H1 (cell line): ENCODE measurements at regions not wholly inside any gene's neighbourhood (a gene's known extent, or its start where the extent isn't known, plus 50 kb on each side); places are given as distances from the start of the nearest gene placed in this dataset.

ENCODE experiments used
- BRCA1 ChIP-seq: IDR thresholded peaks from 2 replicates; pipeline ENCODE4 v1.6.1; 2012; ENCODE audit warnings: low read depth, low read length, improper control_type of control experiment
- CREB1 ChIP-seq: IDR thresholded peaks from 2 replicates; pipeline ENCODE4 v1.6.1; 2012; ENCODE audit warnings: inconsistent platforms
- CTCF ChIP-seq, 3 experiments: IDR thresholded peaks; 1 replicate in 2 of 3; 2 replicates in 1 of 3; pipeline versions ENCODE4 v1.5.1 to v1.6.1; 2011; ENCODE audit warnings: low read length in 3 of 3, mild to moderate bottlenecking in 3 of 3, inconsistent platforms in 2 of 3, low read depth in 1 of 3, moderate library complexity in 1 of 3; ENCODE audit not compliant: insufficient read depth in 1 of 3; ENCODE audit errors: control extremely low read depth in 1 of 3
- EP300 ChIP-seq, 2 experiments: IDR thresholded peaks; 1 replicate in 1 of 2; 2 replicates in 1 of 2; pipeline ENCODE4 v1.6.1; 2011 to 2012; ENCODE audit warnings: low read depth in 2 of 2, low read length in 2 of 2, mild to moderate bottlenecking in 2 of 2, borderline replicate concordance in 1 of 2, inconsistent platforms in 1 of 2, moderate library complexity in 1 of 2
- JUND ChIP-seq: IDR thresholded peaks from 2 replicates; pipeline ENCODE4 v1.6.1; 2011; ENCODE audit warnings: mild to moderate bottlenecking, improper control_type of control experiment, low read length
- PHF8 ChIP-seq: fragments of 200-600 bp; sonication (generic); conservative IDR thresholded peaks from 2 replicates; pipeline ENCODE4 v1.7.1; 2012; ENCODE audit warnings: low read depth, mild to moderate bottlenecking, inconsistent platforms, low read length, moderate library complexity
- POLR2A ChIP-seq, 2 experiments: IDR thresholded peaks; 1 replicate in 1 of 2; 2 replicates in 1 of 2; pipeline ENCODE4 v1.6.1; 2011; ENCODE audit warnings: low read depth in 2 of 2, low read length in 2 of 2, mild to moderate bottlenecking in 2 of 2; ENCODE audit errors: control extremely low read depth in 1 of 2
- RAD21 ChIP-seq, 2 experiments: IDR thresholded peaks in 1 of 2; conservative IDR thresholded peaks in 1 of 2; 2 replicates each; pipeline ENCODE4 v1.6.1; 2011; ENCODE audit warnings: low read depth in 2 of 2, low read length in 2 of 2, improper control_type of control experiment in 1 of 2, inconsistent platforms in 1 of 2, mild to moderate bottlenecking in 1 of 2, moderate library complexity in 1 of 2
- SP1 ChIP-seq: IDR thresholded peaks from 2 replicates; pipeline ENCODE4 v1.6.1; 2011; ENCODE audit warnings: low read depth, low read length
- SUZ12 ChIP-seq: fragments of 200-600 bp; sonication (generic); IDR thresholded peaks from 2 replicates; pipeline ENCODE4 v1.6.1; 2012; ENCODE audit warnings: mild to moderate bottlenecking, inconsistent platforms, low read length, moderate library complexity, mixed read lengths

GRCh38 chr1:115426956-115427355 is 88.9 kb upstream of the NGF start:
- TF ChIP-seq CTCF (IDR thresholded peaks at IDR 0.05; ENCODE audit: control extremely low read depth in 1 of 3, insufficient read depth in 1 of 3, low read depth in 1 of 3, low read length in 3 of 3) (no peak), SP1 (no peak), CREB1 (no peak), EP300 (IDR thresholded peaks at IDR 0.05; ENCODE audit: borderline replicate concordance in 1 of 2, low read depth in 2 of 2, low read length in 2 of 2) (no peak), RAD21 (IDR thresholded peaks at IDR 0.05 in 1 of 2, conservative IDR thresholded peaks at IDR 0.05 in 1 of 2; ENCODE audit: low read depth in 2 of 2, low read length in 2 of 2) (no peak), POLR2A (IDR thresholded peaks at IDR 0.05; ENCODE audit: control extremely low read depth in 1 of 2, low read depth in 2 of 2, low read length in 2 of 2) (no peak), SUZ12 (no peak), JUND (no peak), PHF8 (no peak), BRCA1 (no peak)
